ENCODE measurements at regions not wholly inside any gene's neighbourhood (a gene's known extent, or its start where the extent isn't known, plus 50 kb on each side); places are given as distances from the start of the nearest gene placed in this dataset.

GRCh38 chr3:110226645-110227044 lies 845.0 kb upstream of the NECTIN3 start:
- DNase-seq (ENCODE audit: low read depth): no peak

GRCh38 chr3:110227991-110228390 lies 843.6 kb upstream of the NECTIN3 start:
- no peak overlapping the region for H3K4me3 ChIP-seq (ENCODE audit: low read length)
- TF ChIP-seq CTCF (IDR thresholded peaks at IDR 0.05; ENCODE audit: insufficient read depth, low read depth, low read length, missing control alignments): no peak
- no peak for DNase-seq (ENCODE audit: low read depth)

More at GRCh38 chr3:110226645-110227044, 845.0 kb upstream of the NECTIN3 start:
- H3K4me3 ChIP-seq (ENCODE audit: low read length): no peak overlapping the region
- TF ChIP-seq CTCF (IDR thresholded peaks at IDR 0.05; ENCODE audit: insufficient read depth, low read depth, low read length, missing control alignments): no peak

- H3K4me3 ChIP-seq (ENCODE audit: low read length): no peak overlapping the region
- DNase-seq (ENCODE audit: low read depth): peak; percentile 5
- TF ChIP-seq CTCF (IDR thresholded peaks at IDR 0.05; ENCODE audit: insufficient read depth, low read depth, low read length, missing control alignments): no peak
Measured at GRCh38 chr3:110234831-110235230, 836.8 kb upstream of the NECTIN3 start.

- H3K4me3 ChIP-seq (ENCODE audit: low read length): no peak overlapping the region
- no peak for DNase-seq (ENCODE audit: low read depth)
- no peak for TF ChIP-seq CTCF (IDR thresholded peaks at IDR 0.05; ENCODE audit: insufficient read depth, low read depth, low read length, missing control alignments)
Measured at GRCh38 chr3:110236976-110237610, 834.5 kb upstream of the NECTIN3 start.

GRCh38 chr3:110243081-110243480 lies 828.5 kb upstream of the NECTIN3 start:
- H3K4me3 ChIP-seq (ENCODE audit: low read length): no peak overlapping the region
- no peak for TF ChIP-seq CTCF (IDR thresholded peaks at IDR 0.05; ENCODE audit: insufficient read depth, low read depth, low read length, missing control alignments)
- DNase-seq (ENCODE audit: low read depth): peak; percentile 55

GRCh38 chr3:110246796-110247376 lies 824.7 kb upstream of the NECTIN3 start:
- DNase-seq (ENCODE audit: low read depth): peak; percentile 24
- no peak overlapping the region for H3K4me3 ChIP-seq (ENCODE audit: low read length)
- TF ChIP-seq CTCF (IDR thresholded peaks at IDR 0.05; ENCODE audit: insufficient read depth, low read depth, low read length, missing control alignments): no peak

GRCh38 chr3:110248666-110249065 lies 823.0 kb upstream of the NECTIN3 start:
- no peak overlapping the region for H3K4me3 ChIP-seq (ENCODE audit: low read length)
- no peak for DNase-seq (ENCODE audit: low read depth)
- TF ChIP-seq CTCF (IDR thresholded peaks at IDR 0.05; ENCODE audit: insufficient read depth, low read depth, low read length, missing control alignments): no peak

Measured in epithelial cell of esophagus (primary cell).